HEK293 (cell line): ENCODE measurements at regions not wholly inside any gene's neighbourhood (a gene's known extent, or its start where the extent isn't known, plus 50 kb on each side); places are given as distances from the start of the nearest gene placed in this dataset.
"Not testable (repeated sequence)": the region's sequence is repeated elsewhere in the genome, so short reads cannot be mapped to it uniquely, and the experiment has no call there.

ENCODE experiments used
- CTCF ChIA-PET: fragments of 350-600 bp; formaldehyde crosslinking; extraction: SDS; loops from one replicate; lab custom pipeline; 2021; ENCODE audit warnings: antibody characterized with exemption; lab: Yijun Ruan, JAX
- POLR2A ChIA-PET: fragments of 300-600 bp; formaldehyde crosslinking; extraction: SDS; loops from one replicate; lab custom pipeline; 2020; ENCODE audit warnings: antibody characterized with exemption, inconsistent platforms; lab: Yijun Ruan, JAX
- H3K27ac ChIP-seq: fragments of 200-500 bp; sonication (Bioruptor generic); 2 replicates; pipeline ENCODE4 v1.5.1; 2014; ENCODE audit warnings: low read depth, low read length, control low read depth, inconsistent platforms; ENCODE audit errors: extremely low read depth
- H3K36me3 ChIP-seq, 2 experiments: fragments of 200-500 bp in 1 of 2; sonication (Bioruptor generic) in 1 of 2; 1 replicate in 1 of 2; 2 replicates in 1 of 2; pipeline ENCODE4 v1.5.1; 2014 to 2017; ENCODE audit warnings: inconsistent platforms in 2 of 2, low read length in 2 of 2; ENCODE audit not compliant: control insufficient read depth in 2 of 2, insufficient read depth in 1 of 2
- H3K4me1 ChIP-seq: fragments of 200-500 bp; sonication (Bioruptor generic); 2 replicates; pipeline ENCODE4 v1.5.1; 2014; ENCODE audit warnings: mild to moderate bottlenecking, low read length, inconsistent platforms; ENCODE audit not compliant: control insufficient read depth, insufficient read depth
- H3K4me3 ChIP-seq: 2 replicates; pipeline ENCODE4 v1.5.1; 2011; ENCODE audit warnings: low read depth, mild to moderate bottlenecking, control low read depth, low read length, moderate library complexity
- H3K9me3 ChIP-seq: fragments of 200-500 bp; sonication (Bioruptor generic); 2 replicates; pipeline ENCODE4 v1.5.1; 2014; ENCODE audit warnings: low read depth, low read length, inconsistent platforms; ENCODE audit not compliant: control insufficient read depth, insufficient read depth
- OVOL3 ChIP-seq: fragments of 450-650 bp; formaldehyde crosslinking; IDR thresholded peaks from 2 replicates; pipeline ENCODE4 v1.5.1; 2016; ENCODE audit warnings: missing biosample characterization, missing genetic modification characterization
- PATZ1 ChIP-seq: fragments of 450-650 bp; formaldehyde crosslinking; IDR thresholded peaks from 2 replicates; pipeline ENCODE4 v1.5.1; 2016; ENCODE audit warnings: missing biosample characterization, missing genetic modification characterization
- RBAK ChIP-seq: fragments of 450-650 bp; formaldehyde crosslinking; IDR thresholded peaks from 2 replicates; pipeline ENCODE4 v1.5.1; 2016; ENCODE audit warnings: missing biosample characterization, missing genetic modification characterization
- TCF7L2 ChIP-seq: IDR thresholded peaks from 2 replicates; pipeline ENCODE4 v1.6.1; 2011; ENCODE audit warnings: low read depth, mild to moderate bottlenecking, inconsistent platforms, low read length, moderate library complexity, borderline replicate concordance
- WT1 ChIP-seq: fragments of 450-650 bp; formaldehyde crosslinking; IDR thresholded peaks from 2 replicates; pipeline ENCODE4 v1.5.1; 2016; ENCODE audit warnings: missing biosample characterization, missing genetic modification characterization
- YY2 ChIP-seq: fragments of 450-650 bp; formaldehyde crosslinking; IDR thresholded peaks from 2 replicates; pipeline ENCODE4 v1.5.1; 2016; ENCODE audit warnings: missing biosample characterization, missing genetic modification characterization
- ZNF112 ChIP-seq: fragments of 450-650 bp; formaldehyde crosslinking; IDR thresholded peaks from 2 replicates; pipeline ENCODE4 v1.5.0; 2017; ENCODE audit warnings: missing biosample characterization, missing genetic modification characterization
- ZNF157 ChIP-seq: fragments of 450-650 bp; formaldehyde crosslinking; IDR thresholded peaks from 2 replicates; pipeline ENCODE4 v1.5.1; 2016; ENCODE audit warnings: missing biosample characterization, missing genetic modification characterization
- ZNF202 ChIP-seq: fragments of 450-650 bp; formaldehyde crosslinking; IDR thresholded peaks from 2 replicates; pipeline ENCODE4 v1.5.1; 2016; ENCODE audit warnings: missing biosample characterization, missing genetic modification characterization, borderline replicate concordance
- ZNF621 ChIP-seq: fragments of 450-650 bp; formaldehyde crosslinking; IDR thresholded peaks from 2 replicates; pipeline ENCODE4 v1.5.1; 2017; ENCODE audit warnings: missing biosample characterization, missing genetic modification characterization
- ZNF701 ChIP-seq: fragments of 450-650 bp; formaldehyde crosslinking; IDR thresholded peaks from 2 replicates; pipeline ENCODE4 v1.5.1; 2016; ENCODE audit warnings: missing biosample characterization, missing genetic modification characterization
- TF ChIP-seq, protein P1 (sequence below): fragments of 450-650 bp; formaldehyde crosslinking; IDR thresholded peaks from 2 replicates; pipeline ENCODE4 v1.5.1; 2017; ENCODE audit warnings: missing biosample characterization, mild to moderate bottlenecking, missing genetic modification characterization, moderate library complexity
- TF ChIP-seq, protein P2 (sequence below): fragments of 450-650 bp; formaldehyde crosslinking; IDR thresholded peaks from 2 replicates; pipeline ENCODE4 v1.5.1; 2016; ENCODE audit warnings: missing biosample characterization, missing genetic modification characterization, borderline replicate concordance

GRCh38 chr4:63080934-63081333, 1328.3 kb downstream of the TECRL start:
- Histone ChIP-seq H3K36me3 (no peaks in the 10 kb centered on the region), H3K27ac (no peak overlapping the region), H3K4me3 (no peak overlapping the region), H3K9me3 (no peaks in the 10 kb centered on the region), H3K4me1 (no peaks in the 10 kb centered on the region)
- POLR2A ChIA-PET = no interaction called here
- CTCF ChIA-PET = no interaction called here
- TF ChIP-seq WT1 (no peak), ZNF112 (tag by site-specific recombination) (no peak), PATZ1 (no peak), ZNF157 (tag by site-specific recombination) (no peak), YY2 (tag by site-specific recombination) (no peak), OVOL3 (tag by site-specific recombination) (no peak), ZNF621 (tag by site-specific recombination) (no peak), ZNF701 (tag by site-specific recombination) (no peak), RBAK (no peak), TCF7L2 (no peak), ZNF202 (tag by site-specific recombination) (no peak)
- TF ChIP-seq, protein P1, sequence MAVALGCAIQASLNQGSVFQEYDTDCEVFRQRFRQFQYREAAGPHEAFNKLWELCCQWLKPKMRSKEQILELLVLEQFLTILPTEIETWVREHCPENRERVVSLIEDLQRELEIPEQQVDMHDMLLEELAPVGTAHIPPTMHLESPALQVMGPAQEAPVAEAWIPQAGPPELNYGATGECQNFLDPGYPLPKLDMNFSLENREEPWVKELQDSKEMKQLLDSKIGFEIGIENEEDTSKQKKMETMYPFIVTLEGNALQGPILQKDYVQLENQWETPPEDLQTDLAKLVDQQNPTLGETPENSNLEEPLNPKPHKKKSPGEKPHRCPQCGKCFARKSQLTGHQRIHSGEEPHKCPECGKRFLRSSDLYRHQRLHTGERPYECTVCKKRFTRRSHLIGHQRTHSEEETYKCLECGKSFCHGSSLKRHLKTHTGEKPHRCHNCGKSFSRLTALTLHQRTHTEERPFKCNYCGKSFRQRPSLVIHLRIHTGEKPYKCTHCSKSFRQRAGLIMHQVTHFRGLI = no peak

- Histone ChIP-seq H3K36me3 (no peaks in the 10 kb centered on the region), H3K4me3 (no peak overlapping the region), H3K9me3 (no peaks in the 10 kb centered on the region), H3K27ac (no peak overlapping the region), H3K4me1 (no peaks in the 10 kb centered on the region)
- TF ChIP-seq, protein P2, sequence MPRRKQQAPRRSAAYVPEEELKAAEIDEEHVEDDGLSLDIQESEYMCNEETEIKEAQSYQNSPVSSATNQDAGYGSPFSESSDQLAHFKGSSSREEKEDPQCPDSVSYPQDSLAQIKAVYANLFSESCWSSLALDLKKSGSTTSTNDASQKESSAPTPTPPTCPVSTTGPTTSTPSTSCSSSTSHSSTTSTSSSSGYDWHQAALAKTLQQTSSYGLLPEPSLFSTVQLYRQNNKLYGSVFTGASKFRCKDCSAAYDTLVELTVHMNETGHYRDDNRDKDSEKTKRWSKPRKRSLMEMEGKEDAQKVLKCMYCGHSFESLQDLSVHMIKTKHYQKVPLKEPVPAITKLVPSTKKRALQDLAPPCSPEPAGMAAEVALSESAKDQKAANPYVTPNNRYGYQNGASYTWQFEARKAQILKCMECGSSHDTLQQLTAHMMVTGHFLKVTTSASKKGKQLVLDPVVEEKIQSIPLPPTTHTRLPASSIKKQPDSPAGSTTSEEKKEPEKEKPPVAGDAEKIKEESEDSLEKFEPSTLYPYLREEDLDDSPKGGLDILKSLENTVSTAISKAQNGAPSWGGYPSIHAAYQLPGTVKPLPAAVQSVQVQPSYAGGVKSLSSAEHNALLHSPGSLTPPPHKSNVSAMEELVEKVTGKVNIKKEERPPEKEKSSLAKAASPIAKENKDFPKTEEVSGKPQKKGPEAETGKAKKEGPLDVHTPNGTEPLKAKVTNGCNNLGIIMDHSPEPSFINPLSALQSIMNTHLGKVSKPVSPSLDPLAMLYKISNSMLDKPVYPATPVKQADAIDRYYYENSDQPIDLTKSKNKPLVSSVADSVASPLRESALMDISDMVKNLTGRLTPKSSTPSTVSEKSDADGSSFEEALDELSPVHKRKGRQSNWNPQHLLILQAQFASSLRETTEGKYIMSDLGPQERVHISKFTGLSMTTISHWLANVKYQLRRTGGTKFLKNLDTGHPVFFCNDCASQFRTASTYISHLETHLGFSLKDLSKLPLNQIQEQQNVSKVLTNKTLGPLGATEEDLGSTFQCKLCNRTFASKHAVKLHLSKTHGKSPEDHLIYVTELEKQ (tag by site-specific recombination) = no peak
- ChIA-PET POLR2A (no interaction called here), CTCF (interaction anchor here (0.6 kb wide), 1 partner anchor 727 kb away, joined by 5 read pairs; no protein-coding TSS in a partner anchor)
Measured at GRCh38 chr4:63063760-63064159, 1345.5 kb downstream of the TECRL start.

GRCh38 chr4:63062891-63063290, 1346.4 kb downstream of the TECRL start:
- H3K27ac ChIP-seq, H3K4me3 ChIP-seq, H3K36me3 ChIP-seq, H3K4me1 ChIP-seq, POLR2A ChIA-PET, CTCF ChIA-PET, H3K9me3 ChIP-seq: not testable (repeated sequence)
